GM10266 (cell line): ENCODE measurements at regions not wholly inside any gene's neighbourhood (a gene's known extent, or its start where the extent isn't known, plus 50 kb on each side); places are given as distances from the start of the nearest gene placed in this dataset.
"Not testable (repeated sequence)": the region's sequence is repeated elsewhere in the genome, so short reads cannot be mapped to it uniquely, and the experiment has no call there.

Experiments
- DNase-seq: peaks from one replicate; pipeline ENCODE4 v3.0.0; 2012; ENCODE audit errors: extremely low spot score
- TF ChIP-seq, protein P1 (sequence below): IDR thresholded peaks from 2 replicates; pipeline ENCODE4 v1.5.1; 2012; ENCODE audit warnings: mild to moderate bottlenecking, low read depth; ENCODE audit not compliant: control insufficient read depth, insufficient read depth; ENCODE audit errors: missing control alignments

DNA sequence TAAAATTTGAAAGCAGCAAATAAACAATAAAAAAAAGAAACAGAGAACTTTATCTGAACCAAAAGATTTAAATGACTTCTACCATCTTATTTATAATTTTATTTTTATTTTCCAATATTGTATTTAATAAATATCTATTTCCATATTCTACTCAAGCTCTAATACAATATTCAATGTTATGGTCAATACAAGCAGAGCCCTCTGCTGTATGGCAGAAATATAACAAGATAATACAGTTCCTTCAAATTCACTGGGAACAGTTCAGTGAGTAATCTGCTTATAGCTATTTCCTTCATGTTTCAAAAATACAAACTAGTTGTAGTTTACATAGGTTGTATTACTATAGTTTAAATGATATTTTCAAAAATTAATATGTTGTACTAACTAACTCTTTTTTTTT, 332.7 kb downstream of the PRDM9 start:
- no peak for DNase-seq
- TF ChIP-seq, protein P1, sequence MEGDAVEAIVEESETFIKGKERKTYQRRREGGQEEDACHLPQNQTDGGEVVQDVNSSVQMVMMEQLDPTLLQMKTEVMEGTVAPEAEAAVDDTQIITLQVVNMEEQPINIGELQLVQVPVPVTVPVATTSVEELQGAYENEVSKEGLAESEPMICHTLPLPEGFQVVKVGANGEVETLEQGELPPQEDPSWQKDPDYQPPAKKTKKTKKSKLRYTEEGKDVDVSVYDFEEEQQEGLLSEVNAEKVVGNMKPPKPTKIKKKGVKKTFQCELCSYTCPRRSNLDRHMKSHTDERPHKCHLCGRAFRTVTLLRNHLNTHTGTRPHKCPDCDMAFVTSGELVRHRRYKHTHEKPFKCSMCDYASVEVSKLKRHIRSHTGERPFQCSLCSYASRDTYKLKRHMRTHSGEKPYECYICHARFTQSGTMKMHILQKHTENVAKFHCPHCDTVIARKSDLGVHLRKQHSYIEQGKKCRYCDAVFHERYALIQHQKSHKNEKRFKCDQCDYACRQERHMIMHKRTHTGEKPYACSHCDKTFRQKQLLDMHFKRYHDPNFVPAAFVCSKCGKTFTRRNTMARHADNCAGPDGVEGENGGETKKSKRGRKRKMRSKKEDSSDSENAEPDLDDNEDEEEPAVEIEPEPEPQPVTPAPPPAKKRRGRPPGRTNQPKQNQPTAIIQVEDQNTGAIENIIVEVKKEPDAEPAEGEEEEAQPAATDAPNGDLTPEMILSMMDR, result peak; percentile 2

DNA sequence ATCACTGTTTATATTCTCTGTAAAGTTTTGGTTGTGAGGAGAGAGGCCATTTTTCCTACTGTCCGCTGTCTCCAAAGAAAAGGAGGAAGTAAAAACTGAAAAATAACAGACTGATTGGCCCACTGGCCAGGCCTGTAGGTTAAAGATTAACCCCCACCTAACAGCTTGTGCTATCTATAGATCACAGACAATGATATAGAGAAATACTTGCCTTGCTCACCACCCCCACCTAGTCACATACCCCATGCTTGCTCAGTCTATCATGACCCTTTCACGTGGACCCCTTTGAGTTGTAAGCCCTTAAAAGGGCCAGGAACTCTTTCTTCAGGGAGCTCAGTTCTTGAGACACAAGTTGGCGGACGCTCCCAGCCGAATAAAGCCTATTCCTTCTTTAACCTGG, 357.4 kb downstream of the PRDM9 start:
- TF ChIP-seq, protein P1, result no peak
- no peak for DNase-seq

DNA sequence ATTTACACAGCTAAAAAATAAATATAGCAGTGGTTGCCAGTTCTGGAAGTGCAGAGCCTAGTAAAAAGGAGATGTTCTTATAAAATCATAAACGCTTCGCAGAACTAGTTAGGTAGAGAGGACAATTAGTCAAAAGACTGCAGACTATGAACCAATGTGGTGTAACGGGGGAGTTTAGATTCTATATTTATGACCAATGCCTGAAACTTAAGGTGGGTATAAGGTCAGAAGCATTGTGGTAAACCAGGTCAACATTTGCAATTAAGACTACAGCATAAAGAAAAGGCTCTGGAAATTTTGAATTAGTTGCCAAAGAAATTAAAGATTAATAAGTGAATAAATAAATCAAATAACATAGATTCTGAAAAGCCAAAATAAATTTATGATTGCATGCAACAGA, 370.4 kb downstream of the PRDM9 start:
- DNase-seq, result no peak
- TF ChIP-seq, protein P1, result no peak

DNA sequence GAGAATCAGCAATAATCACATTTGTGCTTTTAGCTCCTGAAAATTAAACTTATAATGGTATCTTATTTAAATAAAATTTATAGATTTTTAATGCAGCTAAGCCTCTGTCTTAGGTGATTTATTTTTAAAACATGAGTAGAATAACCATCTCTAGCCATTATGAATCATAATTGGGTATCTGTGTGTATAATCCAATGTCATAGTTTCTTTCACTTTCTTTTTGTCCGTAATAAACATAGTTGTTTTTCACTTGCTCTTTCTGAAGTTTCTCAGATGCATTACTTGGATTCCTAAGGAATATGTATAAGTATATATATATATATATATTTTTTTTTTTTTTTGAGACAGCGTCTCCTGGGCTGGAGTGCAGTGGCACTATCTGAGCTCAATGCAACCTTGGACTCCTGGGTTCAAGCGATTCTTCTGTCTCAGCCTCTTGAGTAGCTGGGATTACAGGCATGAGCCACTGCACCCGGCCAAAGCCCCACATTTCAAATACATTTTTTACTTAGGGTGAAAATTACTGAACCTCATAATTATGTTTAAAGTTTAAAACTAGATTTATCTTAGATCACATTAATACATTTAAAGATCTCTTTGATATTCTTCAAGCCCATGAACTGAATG, 377.1 kb downstream of the PRDM9 start:
- TF ChIP-seq, protein P1, result no peak
- DNase-seq, result no peak

DNA sequence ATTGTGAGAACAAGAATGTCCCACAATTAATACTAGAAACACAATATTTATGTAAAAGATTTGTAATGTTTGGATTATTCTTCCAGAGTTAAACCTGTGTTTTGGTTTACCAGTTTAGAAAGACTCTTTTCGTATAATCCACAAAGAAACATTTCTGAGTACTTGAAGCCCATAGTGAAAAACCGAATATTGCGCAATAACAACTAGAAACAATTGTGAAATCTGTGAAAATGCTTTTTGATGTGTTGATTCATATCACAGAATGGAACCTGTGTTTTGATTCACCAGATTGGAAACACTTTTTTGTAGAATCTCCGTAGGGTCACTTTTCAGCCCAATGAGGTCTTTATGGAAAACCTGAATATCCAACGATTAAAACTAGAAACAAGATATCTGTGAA, 386.2 kb downstream of the PRDM9 start:
- TF ChIP-seq, protein P1, result no peak
- no peak for DNase-seq

DNA sequence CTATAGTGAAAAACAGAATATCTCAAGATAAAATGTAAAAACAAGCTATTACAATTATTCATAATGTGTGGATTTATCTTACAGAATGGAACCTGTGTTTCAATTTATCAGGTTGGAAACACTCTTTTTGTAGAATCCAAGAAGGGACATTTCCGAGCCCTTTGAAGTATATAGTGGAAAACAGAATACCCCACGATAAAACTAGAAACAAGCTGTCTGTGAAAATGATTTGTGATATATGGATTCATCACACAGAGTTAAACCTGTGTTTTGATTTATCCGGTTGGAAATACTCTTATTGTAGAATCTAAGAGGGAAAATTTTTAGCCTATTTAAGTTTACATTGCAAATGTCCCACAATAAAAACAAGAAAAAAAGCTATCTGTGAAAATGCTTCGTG, 388.2 kb downstream of the PRDM9 start:
- TF ChIP-seq, protein P1, result no peak

DNA sequence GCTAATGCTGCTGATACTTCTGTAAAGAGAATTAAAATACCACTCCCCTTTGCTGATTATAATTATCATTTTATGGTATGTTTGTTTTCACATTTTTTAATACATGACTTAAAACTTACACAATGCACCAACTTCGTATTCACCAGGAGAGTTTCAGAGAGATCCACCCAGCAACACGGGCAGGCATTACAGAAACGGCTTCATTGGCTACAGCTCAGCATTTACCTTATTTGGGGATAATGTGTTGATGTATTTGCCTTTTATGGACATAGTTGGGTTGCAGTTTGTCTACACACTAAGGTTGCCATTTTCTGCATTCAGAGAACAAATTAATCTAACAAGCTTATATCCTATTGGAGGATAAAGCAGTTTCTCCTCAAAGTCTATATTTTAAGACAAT, 423.6 kb downstream of the PRDM9 start:
- TF ChIP-seq, protein P1, result no peak
- DNase-seq, result no peak

More for the DNA sequence above, 388.2 kb downstream of the PRDM9 start:
- no peak for DNase-seq

DNA sequence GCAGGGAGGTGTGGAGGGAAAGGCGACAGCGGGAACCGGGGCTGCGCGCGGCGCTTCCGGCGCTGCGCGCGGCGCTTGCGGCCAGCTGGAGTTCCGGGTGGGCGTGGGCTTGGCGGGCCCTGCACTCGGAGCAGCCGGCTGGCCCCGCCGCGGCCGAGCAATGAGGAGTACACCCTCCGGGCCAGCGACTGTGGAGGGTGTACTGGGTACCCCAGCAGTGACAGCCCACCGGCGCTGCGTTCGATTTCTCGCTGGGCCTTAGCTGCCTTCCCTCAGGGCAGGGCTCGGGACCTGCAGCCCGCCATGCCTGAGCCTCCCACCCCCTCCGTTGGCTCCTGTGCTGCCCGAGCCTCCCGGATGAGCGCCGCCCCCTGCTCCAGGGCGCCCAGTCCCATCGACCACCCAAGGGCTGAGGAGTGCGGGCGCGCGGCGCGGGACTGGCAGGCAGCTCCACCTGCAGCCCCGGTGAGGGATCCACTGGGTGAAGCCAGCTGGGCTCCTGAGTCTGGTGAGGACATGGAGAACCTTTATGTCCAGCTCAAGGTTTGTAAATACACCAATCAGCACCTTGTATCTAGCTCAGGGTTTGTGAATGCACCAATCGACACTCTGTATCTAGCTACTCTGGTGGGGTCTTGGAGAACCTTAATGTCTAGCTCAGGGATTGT, 444.0 kb downstream of the PRDM9 start:
- not testable (repeated sequence) for DNase-seq
